ENCODE measurements at regions not wholly inside any gene's neighbourhood (a gene's known extent, or its start where the extent isn't known, plus 50 kb on each side); places are given as distances from the start of the nearest gene placed in this dataset.

- no peak for DNase-seq (ENCODE audit: low read depth)
- H3K4me3 ChIP-seq (ENCODE audit: low read depth, low read length), result no peak overlapping the region
Measured at GRCh38 chr11:94715225-94715624, 52.9 kb upstream of the AMOTL1 start.

DNA sequence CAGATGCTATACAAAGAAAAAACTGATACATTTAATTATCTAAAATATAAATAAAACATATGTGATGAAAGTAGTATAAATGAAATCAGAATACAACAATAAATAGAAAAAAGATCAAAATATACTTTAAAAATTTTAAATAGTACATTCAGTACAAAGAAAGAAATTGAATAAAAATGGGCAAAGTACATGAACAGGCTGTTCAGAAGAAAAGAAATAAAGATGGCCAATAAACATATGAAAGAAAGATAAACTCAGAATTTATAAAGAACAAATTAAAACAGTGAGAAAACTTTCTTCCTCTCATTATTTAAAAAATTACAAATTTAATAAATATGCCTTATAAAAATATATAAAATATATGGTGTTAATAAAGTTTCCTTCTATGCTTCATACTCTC lies 50.5 kb upstream of the AMOTL1 start:
- no peak for DNase-seq (ENCODE audit: low read depth)
- no peak overlapping the region for H3K4me3 ChIP-seq (ENCODE audit: low read depth, low read length)

Data from skeletal muscle cell (primary cell).